HG03521 (cell line): ENCODE measurements at regions not wholly inside any gene's neighbourhood (a gene's known extent, or its start where the extent isn't known, plus 50 kb on each side); places are given as distances from the start of the nearest gene placed in this dataset.
A peak's percentile ranks its signal among the peaks of the same experiment; 100 is the strongest.
"Not testable (repeated sequence)": the region's sequence is repeated elsewhere in the genome, so short reads cannot be mapped to it uniquely, and the experiment has no call there.

Experiments
- ATAC-seq: cut with Tn5 transposase; IDR thresholded peaks from one replicate; pipeline ENCODE4 v1.9.1; 2021; ENCODE audit warnings: mild to moderate bottlenecking, moderate library complexity; ENCODE audit not compliant: unreplicated experiment

GRCh38 chr14:105978618-105979295 is 452.4 kb downstream of the TMEM121 start:
- ATAC-seq: no peak

GRCh38 chr14:105979446-105979845 is 453.1 kb downstream of the TMEM121 start:
- no peak for ATAC-seq

DNA sequence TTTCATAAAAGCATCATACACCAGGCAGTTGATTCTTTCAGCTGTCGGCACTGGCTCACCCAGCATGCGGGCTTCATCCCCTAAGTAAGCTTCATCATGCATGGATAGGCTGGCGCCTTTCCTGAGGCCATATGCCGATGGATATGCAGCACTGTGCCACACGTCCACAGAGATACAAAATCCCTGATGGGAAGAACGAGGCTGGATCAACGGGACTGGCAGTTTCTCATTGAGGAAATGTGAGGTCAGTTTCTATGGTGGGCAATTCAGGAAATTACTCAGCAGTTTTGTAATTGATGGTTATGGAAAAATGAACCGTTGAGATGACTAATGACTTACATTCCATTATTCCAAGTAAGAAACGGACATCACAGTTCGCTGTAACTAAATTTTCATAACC is 453.8 kb downstream of the TMEM121 start:
- ATAC-seq: no peak

DNA sequence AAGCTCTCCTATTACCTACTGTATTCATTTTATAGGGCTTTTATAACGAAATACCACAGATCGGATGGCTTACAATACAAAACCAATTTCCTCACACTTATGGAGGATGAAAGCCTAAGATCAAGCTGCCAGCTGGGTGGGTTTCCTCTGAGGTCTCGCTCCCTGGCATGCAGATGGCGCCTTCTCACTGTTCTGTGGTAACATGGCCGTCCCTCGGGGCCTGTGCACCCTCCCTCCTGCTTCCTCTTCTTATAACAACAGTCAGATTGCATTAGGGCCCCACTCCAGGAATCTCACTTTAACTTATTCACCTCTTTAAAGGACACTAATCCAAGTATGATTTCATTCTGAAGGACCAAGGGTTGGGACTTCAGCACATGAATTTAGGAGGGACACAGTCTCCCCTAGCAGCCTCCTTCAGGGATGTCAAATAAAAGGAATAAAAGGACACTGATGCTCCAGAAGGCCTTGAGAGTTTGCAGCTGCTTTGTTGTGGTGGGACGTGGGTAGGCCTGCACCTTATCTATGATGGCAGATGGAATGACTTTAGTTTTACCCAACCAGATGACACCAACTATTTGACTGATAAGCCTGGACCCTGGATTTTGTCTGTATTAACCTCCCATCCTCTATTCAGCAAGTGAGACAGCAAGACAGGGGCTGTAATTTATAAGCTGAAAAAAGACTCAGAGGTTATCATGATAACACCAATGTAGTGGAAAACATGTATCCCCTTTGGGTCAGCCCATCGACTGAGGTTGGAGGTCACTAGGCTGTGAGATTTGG is 455.3 kb downstream of the TMEM121 start:
- ATAC-seq: not testable (repeated sequence)

DNA sequence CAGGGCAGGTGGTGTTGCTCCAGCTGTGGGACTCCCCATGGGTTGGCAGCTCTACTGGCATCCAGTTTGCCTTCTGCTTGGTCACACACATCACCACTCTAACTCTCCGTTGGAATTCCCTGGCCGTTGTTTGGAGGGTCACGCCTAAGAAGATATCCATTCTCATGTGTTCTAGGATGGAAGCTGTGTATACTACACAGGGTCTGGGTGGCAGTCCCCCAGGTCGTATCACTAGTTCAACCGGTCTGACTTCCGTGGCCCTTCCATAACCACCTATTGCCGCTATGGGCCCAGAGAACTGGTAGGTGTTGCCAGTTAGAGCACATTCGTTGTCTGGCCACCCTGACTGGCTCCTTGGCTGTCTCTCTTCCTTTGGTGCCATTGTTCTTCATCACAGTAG is 456.3 kb downstream of the TMEM121 start:
- no peak for ATAC-seq

GRCh38 chr14:105986894-105987284 is 460.5 kb downstream of the TMEM121 start:
- ATAC-seq: no peak

DNA sequence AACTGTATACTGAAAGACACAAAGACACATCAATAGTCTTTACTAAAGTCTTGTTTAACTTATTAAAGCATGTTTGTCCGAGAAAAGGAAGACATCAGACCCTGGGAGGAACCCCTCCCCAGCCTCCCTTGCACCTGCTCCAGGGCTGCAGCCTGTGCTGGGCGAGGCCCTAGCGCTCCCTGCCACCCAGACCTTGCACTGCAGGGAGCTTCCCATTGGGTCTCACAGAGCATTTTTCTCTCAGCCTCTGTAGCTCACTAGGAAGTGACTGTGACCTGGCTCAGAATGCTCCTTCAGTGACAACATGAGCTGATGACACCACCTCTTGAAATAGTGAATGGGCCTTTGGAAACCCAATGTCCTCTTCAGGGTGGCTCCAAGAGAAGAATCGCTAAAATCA is 461.2 kb downstream of the TMEM121 start:
- no peak for ATAC-seq

DNA sequence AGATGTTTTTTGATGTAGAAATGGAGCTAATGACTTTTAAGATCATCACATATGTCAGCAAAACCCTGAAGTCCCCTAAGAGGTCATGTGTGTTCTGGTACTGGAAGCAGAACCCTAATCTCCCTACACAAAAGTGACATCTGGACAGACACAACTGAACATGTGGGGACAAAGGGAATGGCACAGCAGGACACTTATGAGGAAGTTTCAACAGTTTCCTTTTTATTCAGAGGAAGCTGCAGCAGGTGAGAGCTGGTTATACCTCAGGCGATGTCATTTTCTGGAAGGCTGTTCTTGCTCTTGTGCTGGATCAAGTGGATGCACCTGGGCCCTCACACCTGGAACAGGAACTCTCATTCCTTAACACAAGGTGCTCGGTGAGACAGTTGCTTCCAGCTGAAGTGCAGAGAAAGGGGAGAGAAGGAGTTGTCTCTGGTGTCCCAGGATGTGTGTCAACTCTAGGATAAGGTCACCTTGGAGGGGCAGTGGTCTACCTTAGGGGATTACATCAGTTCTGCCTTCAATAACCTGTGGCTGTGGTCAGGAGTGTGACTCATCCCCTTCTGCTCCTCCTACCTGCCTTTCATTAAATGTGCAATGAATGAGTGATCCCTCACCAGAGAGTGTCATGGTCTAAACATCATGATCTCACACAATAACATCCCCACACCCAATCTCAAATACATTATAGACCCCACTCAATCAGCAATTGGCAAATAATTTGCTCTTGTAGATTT is 463.4 kb downstream of the TMEM121 start:
- no peak for ATAC-seq

DNA sequence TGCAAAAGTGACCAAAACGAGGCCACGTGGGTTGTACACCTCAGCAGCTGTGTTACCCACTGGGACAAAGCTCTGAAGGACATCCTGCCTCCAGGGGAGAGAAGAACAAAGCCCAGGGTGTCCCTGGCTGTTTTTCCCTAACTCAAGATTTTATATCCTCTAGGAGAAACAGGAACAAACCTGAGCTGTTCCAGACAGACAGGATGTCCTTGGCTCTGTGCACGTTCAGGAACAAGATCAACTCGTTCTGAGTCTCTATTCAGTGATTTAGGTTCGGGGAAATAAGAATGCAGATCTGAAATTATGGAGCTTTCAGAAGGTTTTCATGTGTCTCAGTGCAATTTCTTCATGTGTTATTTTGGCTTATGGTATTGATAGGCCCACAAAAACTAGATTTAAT is 465.3 kb downstream of the TMEM121 start:
- not testable (repeated sequence) for ATAC-seq

- no peak for ATAC-seq
Measured at GRCh38 chr14:105993814-105994213, 467.4 kb downstream of the TMEM121 start.

DNA sequence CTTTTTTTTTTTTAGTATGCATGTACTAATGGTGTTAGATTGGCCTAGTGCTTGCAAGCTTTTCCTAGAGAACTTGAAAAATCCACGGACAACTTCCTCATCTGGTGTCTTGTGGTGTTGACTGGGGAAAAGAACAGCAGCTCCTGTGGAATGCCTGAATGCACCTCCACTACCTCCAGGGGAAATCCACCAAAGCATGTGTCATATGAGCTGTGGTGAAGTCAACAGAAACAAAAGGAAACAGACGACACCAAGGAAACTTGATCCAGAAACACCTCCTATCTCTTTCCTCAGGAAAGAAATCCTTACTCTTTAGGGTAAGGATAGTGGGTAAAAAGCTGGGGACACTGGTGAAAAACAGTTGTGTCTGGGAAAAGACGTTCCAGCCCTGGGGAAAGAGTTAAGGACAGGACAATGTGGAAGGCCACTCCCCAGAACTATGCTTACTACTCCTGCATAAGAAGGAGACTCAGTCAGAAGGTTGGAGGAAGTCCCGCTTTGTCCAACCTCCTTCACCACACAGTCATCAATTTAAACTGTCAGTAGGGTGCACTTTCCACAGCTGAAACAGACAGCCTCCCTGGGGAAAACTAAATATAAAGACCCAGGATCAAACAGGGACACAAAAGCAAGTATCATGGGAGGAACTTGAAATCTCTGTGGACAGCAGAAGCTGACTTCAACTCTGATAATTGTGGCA is 468.8 kb downstream of the TMEM121 start:
- not testable (repeated sequence) for ATAC-seq

GRCh38 chr14:105998597-105998996 is 472.2 kb downstream of the TMEM121 start:
- ATAC-seq: not testable (repeated sequence)

DNA sequence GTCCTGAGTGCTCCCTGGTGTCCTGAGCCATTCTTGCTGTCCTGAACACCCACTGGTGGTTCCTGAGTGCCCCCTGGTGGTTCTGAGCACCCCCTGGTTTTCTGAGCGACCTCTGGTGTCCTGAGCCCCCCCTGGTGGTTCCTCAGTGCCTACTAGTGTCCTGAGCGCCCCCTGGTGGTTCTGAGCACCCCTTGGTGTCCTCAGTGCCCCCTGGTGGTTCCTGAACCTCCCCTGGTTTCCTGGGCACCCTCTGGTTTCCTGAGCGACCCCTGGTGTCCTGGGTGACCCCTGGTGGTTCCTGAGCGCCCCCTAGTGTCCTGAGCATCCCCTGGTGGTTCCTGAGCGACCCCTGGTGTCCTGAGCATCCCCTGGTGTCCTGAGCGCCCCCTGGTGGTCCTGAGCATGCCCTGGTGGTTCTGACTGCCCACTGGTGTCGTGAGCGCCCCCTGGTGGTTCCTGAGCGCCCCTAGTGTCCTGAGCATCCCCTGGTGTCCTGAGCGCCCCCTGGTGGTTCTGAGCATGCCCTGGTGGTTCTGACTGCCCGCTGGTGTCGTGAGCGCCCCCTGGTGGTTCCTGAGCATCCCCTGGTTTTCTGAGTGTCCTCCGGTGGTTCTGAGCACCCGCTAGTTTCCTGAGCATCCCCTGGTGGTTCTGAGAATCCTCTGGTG is 473.1 kb downstream of the TMEM121 start:
- ATAC-seq: peak; percentile 87

DNA sequence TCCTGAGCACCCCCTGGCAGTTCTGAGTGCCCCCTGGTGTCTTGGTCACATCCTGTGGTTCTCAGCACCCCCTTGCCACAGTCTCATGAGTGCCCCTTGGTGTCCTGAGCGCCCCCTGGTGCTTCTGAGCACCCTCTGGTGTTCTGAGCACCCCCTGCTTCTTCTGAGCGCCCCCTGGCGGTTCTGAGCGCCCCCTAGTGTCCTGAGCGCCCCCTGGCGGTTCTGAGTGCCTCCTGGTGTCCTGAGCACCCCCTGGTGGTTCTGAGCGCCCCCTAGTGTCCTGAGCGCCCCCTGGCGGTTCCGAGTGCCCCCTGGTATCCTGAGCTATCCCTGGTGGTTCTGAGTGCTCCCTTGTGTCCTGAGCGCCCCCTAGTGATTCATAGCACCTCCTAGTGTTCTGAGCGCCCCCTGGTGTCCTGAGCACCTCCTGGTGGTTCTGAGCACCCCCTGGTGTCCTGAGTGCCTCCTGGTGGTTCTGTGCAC is 473.7 kb downstream of the TMEM121 start:
- peak; percentile 29 for ATAC-seq

GRCh38 chr14:106001277-106001676 is 474.9 kb downstream of the TMEM121 start:
- not testable (repeated sequence) for ATAC-seq

DNA sequence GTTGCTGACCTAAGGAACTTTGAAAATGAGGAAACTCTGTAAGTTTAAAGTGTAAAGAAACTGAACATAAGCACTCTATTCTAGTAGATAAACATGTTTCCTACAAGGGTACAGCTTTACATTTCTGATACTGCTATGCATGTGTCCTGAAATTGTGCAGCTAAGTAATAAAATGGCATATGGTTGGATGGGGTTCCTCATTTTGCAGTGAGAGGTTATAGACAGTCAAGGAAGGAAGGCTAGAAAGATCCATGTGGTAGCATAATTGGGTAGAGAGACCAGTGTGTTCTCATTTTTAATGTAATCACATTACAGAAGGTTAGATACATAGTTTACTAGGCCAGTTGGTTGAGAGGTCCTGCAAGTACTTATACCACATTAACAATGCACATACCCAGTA is 477.0 kb downstream of the TMEM121 start:
- ATAC-seq: no peak

DNA sequence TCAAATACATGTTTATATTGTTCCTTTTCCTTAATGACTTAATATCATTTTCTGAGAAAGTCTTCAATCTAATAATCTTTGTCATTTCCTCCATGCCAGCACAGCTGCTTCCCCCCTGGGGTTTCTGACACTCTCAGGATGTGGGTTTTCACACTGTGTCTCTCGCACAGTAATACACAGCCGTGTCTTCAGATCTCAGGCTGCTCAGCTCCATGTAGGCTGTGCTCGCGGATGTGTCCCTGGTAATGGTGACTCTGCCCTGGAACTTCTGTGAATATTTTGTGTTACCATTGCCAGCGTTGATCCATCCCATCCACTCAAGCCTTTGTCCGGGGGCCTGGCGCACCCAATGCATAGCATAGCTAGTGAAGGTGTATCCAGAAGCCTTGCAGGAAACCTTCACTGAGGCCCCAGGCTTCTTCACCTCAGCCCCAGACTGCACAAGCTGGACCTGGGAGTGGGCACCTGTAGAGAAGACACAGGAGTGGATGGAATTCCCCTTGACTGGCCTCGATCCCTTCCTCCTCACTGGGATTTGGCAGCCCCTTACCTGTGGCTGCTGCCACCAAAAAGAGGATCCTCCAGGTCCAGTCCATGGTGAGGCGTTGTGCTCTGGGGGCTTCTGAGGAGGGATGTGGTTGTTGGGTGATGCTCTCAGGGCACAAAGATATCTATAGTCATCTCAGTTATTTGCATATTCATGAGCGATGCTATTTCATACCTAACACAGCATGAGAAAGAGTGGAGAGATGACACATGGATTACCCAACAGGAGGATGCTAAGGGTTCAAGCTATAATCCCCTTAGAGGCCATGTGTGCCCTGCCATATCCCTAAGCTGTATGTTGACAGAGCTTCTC is 478.8 kb downstream of the TMEM121 start:
- ATAC-seq: not testable (repeated sequence)

DNA sequence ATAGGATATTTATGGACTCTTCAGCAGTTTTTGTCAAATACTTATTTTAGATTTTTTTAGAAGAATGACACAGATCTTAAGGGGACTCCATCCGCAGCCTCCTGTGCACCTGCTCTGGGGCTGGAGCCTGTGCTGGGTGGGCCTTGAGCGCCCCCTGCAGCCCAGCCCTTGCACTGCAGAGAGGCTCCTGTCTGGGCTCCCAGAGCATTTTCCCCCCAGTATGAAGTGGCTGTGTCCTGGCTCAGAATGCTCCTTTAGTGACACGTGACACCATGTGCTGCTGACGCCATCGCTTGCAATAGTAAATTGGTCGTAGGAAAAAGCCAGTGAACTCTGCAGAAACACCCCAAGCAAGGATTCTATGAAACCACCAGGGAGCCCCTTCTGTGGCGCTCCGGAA is 479.7 kb downstream of the TMEM121 start:
- ATAC-seq: not testable (repeated sequence)

DNA sequence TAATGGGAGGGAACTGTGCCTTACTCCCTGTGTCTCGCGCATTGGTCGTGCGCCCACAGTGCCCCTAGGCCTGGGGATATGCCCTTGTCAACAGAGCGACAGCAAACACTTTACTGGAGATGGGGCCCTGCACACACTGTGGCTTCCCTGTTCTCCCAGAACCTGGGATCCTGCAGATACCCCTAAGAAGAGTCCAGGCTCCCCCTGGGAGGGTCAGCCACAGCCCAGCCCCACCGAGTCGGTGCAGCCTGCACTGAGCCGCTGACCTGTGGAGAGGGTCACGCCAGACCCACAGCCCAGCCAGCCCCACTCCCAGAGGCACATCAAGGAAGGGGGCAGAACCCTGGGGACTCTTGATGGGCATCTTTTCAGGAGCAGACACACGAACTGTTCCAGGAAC is 480.3 kb downstream of the TMEM121 start:
- ATAC-seq: not testable (repeated sequence)
